Prostate gland (tissue), 2 donors: ENCODE measurements at regions not wholly inside any gene's neighbourhood (a gene's known extent, or its start where the extent isn't known, plus 50 kb on each side); places are given as distances from the start of the nearest gene placed in this dataset.
"Not testable (repeated sequence)": the region's sequence is repeated elsewhere in the genome, so short reads cannot be mapped to it uniquely, and the experiment has no call there.

ENCODE experiments used
- DNase-seq: peaks from one replicate; pipeline ENCODE4 v3.0.0-alpha.2; 2019; ENCODE audit warnings: low spot score
- H3K27ac ChIP-seq, 2 donors: fragments of 200-600 bp; sonication (generic); 2 replicates each; pipeline ENCODE4 v1.5.1; 2017 to 2019
- H3K27me3 ChIP-seq: fragments of 200-600 bp; sonication (generic); replicated peaks from 2 replicates; pipeline ENCODE4 v1.5.1; 2019; ENCODE audit not compliant: insufficient read depth
- H3K36me3 ChIP-seq, 2 donors: fragments of 200-600 bp; sonication (generic); 1 replicate in 1 of 2; 2 replicates in 1 of 2; pipeline versions ENCODE4 v1.5.1 to v1.8.1; 2017 to 2019
- H3K4me1 ChIP-seq: fragments of 200-600 bp; sonication (generic); replicated peaks from 2 replicates; pipeline ENCODE4 v1.5.1; 2019
- H3K4me3 ChIP-seq, 2 donors: fragments of 200-600 bp; sonication (generic); 2 replicates each; pipeline ENCODE4 v1.5.1; 2017 to 2019
- H3K9me3 ChIP-seq: fragments of 200-600 bp; sonication (generic); 2 replicates; pipeline ENCODE4 v1.5.1; 2017
- POLR2A ChIP-seq: fragments of 450-650 bp; IDR thresholded peaks from one replicate; pipeline ENCODE4 v1.6.1; 2016; ENCODE audit warnings: antibody characterized with exemption, mild to moderate bottlenecking
- POLR2AphosphoS5 ChIP-seq: sonication (generic); formaldehyde crosslinking; IDR thresholded peaks from one replicate; pipeline ENCODE4 v1.6.1; 2017; ENCODE audit warnings: antibody characterized with exemption
- WGBS: methylation state at CpG from one replicate; pipeline ENCODE4 v1.1.5; 2018; 5-methylcytosine and 5-hydroxymethylcytosine counted together
- intact Hi-C: fragments of 100-400 bp; cut with DNase I; formaldehyde crosslinking; loops from one replicate; pipeline ENCODE4 v1.14.2; 2022
- TF ChIP-seq, protein P1 (sequence below), 4 experiments: fragments of 200-600 bp in 2 of 4; fragments of 450-650 bp in 2 of 4; sonication (generic) in 2 of 4; IDR thresholded peaks; 1 replicate in 3 of 4; 2 replicates in 1 of 4; pipeline ENCODE4 v1.5.1; 2016 to 2019; ENCODE audit warnings: antibody characterized with exemption in 4 of 4, mild to moderate bottlenecking in 2 of 4, moderate library complexity in 2 of 4

DNA sequence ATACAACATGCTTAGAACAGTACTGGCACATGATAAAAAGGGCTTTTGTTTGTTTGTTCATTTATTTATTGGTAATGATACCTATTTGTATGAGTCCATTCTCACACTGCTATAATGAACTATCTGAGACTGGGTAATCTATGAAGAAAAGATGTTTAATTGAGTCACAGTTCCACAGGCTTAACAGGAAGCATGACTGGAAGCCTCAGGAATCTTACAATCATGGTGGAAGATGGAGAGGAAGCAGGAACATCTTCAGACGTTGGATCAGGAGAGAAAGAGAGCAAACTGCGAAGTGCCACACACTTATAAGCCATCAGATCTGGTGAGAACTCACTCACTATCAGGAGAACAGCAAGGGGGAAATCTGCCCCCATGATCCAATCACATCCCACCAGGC lies 847.7 kb downstream of the CDH18 start:
- H3K27me3 ChIP-seq = no peaks in the 10 kb centered on the region

DNA sequence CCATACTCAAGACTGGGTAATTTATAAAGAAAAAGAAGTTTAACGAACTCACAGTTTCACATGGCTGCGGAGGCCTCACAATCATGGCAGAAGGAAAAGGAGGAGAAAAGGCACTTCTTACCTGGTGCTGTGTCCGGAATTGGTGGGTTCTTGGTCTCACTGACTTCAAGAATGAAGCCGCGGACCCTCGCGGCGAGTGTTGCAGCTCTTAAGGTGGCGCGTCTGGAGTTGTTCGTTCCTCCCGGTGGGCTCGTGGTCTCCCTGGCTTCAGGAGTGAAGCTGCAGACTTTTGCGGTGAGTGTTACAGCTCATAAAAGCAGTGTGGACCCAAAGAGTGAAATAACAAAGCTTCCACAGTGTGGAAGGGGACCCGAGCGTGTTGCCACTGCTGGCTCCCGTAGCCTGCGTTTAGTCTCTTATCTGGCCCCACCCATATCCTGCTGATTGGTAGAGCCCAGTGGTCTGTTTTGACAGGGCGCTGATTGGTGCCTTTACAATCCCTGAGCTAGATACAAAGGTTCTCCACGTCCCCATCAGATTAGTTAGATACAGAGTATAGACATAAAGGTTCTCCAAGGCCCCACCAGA lies 846.0 kb downstream of the CDH18 start:
- DNase-seq, intact Hi-C loops, H3K9me3 ChIP-seq, H3K36me3 ChIP-seq, H3K27ac ChIP-seq, H3K4me3 ChIP-seq, H3K4me1 ChIP-seq, H3K27me3 ChIP-seq: not testable (repeated sequence)
- 93% methylated on average over 20 of the region's 20 CpGs for WGBS

More for the DNA sequence above, 847.7 kb downstream of the CDH18 start:
- DNase-seq = no peak
- intact Hi-C loops = no loop called here
- H3K9me3 ChIP-seq = no peaks in the 10 kb centered on the region
- 73% methylated on average over 2 of the region's 2 CpGs for WGBS
- H3K27ac ChIP-seq = no peak overlapping the region
- TF ChIP-seq POLR2AphosphoS5 = no peak
- TF ChIP-seq, protein P1, sequence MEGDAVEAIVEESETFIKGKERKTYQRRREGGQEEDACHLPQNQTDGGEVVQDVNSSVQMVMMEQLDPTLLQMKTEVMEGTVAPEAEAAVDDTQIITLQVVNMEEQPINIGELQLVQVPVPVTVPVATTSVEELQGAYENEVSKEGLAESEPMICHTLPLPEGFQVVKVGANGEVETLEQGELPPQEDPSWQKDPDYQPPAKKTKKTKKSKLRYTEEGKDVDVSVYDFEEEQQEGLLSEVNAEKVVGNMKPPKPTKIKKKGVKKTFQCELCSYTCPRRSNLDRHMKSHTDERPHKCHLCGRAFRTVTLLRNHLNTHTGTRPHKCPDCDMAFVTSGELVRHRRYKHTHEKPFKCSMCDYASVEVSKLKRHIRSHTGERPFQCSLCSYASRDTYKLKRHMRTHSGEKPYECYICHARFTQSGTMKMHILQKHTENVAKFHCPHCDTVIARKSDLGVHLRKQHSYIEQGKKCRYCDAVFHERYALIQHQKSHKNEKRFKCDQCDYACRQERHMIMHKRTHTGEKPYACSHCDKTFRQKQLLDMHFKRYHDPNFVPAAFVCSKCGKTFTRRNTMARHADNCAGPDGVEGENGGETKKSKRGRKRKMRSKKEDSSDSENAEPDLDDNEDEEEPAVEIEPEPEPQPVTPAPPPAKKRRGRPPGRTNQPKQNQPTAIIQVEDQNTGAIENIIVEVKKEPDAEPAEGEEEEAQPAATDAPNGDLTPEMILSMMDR (IDR thresholded peaks at IDR 0.05) = no peak
- H3K4me3 ChIP-seq = no peak overlapping the region
- H3K36me3 ChIP-seq = no peaks in the 10 kb centered on the region
- H3K4me1 ChIP-seq = no peaks in the 10 kb centered on the region

DNA sequence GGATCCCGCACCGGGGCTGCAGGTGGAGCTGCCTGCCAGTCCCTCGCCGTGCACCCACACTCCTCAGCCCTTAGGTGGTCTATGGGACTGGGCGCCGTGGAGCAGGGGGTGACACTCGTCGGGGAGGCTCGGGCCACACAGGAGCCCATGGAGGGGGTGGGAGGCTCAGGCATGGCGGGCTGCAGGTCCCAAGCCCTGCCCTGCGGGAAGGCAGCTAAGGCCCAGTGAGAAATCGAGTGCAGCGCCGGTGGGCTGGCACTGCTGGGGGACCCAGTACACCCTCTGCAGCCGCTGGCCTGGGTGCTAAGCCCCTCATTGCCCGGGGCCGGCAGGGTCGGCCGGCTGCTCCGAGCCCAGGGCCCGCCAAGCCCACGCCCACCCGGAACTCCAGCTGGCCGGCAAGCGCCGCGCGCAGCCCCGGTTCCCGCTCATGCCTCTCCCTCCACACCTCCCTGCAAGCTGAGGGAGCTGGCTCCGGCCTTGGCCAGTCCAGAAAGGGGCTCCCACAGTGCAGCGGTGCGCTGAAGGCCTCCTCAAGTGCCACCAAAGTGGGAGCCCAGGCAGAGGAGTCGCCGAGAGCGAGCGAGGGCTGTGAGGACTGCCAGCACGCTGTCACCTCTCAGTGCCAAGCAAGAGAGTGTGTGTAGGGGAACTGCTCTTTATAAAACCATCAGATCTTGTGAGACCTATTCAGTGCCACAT lies 845.1 kb downstream of the CDH18 start:
- H3K27me3 ChIP-seq, DNase-seq, H3K36me3 ChIP-seq, H3K4me1 ChIP-seq, intact Hi-C loops, H3K9me3 ChIP-seq, H3K4me3 ChIP-seq, H3K27ac ChIP-seq: not testable (repeated sequence)
- 93% methylated on average over 31 of the region's 38 CpGs for WGBS

DNA sequence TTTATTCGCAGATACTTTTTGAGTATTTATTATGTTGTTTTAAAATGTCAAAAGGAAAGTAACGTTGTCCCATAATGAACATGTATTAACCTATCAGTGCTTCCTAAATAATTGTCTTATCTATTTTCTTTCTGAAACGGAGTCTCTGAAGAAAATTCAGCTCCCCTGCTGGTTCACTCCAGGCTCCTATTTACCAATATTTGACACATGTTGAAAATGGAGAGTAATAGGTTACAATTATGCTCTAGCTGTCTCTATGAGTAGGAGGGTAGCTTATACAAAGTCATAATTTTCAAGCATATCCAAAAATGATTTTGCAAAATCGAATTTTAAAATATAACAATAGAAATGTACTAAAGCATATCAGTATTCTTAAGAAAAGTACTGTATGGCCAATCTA lies 844.1 kb downstream of the CDH18 start:
- intact Hi-C loops = no loop called here
- WGBS = 72% methylated on average over 4 of the region's 4 CpGs
- TF ChIP-seq, protein P1 (IDR thresholded peaks at IDR 0.05) = no peak
- TF ChIP-seq POLR2AphosphoS5 (no peak), POLR2A (no peak)
- Histone ChIP-seq H3K4me1 (no peaks in the 10 kb centered on the region), H3K27me3 (no peaks in the 10 kb centered on the region), H3K9me3 (no peaks in the 10 kb centered on the region), H3K36me3 (no peaks in the 10 kb centered on the region), H3K4me3 (no peak overlapping the region), H3K27ac (no peak overlapping the region)
- DNase-seq = no peak

DNA sequence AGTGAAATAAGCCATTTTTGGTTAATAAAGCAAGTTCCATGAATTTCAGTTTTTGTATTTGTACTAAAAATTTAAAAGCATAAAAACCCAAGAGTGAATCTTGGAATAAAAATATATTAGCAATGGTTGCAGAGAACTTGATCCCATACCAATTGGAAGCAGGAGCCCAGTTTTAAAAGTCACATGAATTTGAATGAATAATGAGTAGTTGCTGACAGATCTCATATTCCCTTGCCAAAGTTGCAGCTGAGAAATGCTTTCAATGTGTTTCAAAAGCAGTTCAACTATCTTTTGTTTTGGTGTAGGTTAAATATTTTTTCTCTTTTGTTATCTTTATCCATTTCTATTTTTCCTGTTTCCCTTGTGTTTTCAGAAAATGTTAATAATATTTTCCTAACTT lies 818.6 kb downstream of the CDH18 start:
- Histone ChIP-seq H3K27me3 (no peaks in the 10 kb centered on the region), H3K27ac (no peak overlapping the region), H3K9me3 (no peaks in the 10 kb centered on the region), H3K4me3 (no peak overlapping the region), H3K36me3 (no peaks in the 10 kb centered on the region), H3K4me1 (no peaks in the 10 kb centered on the region)
- DNase-seq = no peak
- intact Hi-C loops = no loop called here
- TF ChIP-seq, protein P1 (IDR thresholded peaks at IDR 0.05) = no peak
- TF ChIP-seq POLR2AphosphoS5 (no peak), POLR2A (no peak)

DNA sequence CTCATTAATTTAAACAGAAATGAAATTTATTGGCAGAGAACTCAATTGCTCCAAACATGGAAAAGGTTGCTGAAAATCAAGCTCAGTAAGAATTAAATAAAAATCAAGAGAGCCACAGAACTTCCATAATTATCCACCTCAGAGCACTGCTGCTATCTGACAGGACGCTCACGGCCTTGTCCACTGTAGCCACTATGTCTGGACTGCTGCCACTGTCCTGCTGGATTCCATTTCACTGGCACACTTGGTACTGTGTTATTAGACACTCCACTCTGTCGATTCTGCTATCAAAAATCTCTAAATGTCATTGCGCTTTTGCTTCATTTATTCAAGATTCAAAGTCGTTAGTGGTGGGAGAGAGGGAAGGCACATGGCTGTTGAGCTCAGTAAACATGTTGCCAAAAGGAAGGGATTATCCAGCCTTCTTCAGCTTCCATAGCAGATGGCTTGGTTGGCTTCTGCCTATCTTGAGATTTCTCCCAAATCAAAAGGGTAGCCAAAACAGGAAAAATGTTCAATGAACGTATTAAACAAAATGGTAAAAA lies 815.0 kb downstream of the CDH18 start:
- Histone ChIP-seq H3K4me3 (no peak overlapping the region), H3K36me3 (no peaks in the 10 kb centered on the region), H3K9me3 (no peaks in the 10 kb centered on the region), H3K27ac (no peak overlapping the region), H3K4me1 (no peaks in the 10 kb centered on the region), H3K27me3 (no peaks in the 10 kb centered on the region)
- WGBS = 81% methylated on average over 6 of the region's 6 CpGs
- TF ChIP-seq, protein P1 (IDR thresholded peaks at IDR 0.05) = no peak
- TF ChIP-seq POLR2AphosphoS5 (no peak), POLR2A (no peak)
- DNase-seq = no peak
- intact Hi-C loops = no loop called here
